ENCODE measurements at regions not wholly inside any gene's neighbourhood (a gene's known extent, or its start where the extent isn't known, plus 50 kb on each side); places are given as distances from the start of the nearest gene placed in this dataset.

DNA sequence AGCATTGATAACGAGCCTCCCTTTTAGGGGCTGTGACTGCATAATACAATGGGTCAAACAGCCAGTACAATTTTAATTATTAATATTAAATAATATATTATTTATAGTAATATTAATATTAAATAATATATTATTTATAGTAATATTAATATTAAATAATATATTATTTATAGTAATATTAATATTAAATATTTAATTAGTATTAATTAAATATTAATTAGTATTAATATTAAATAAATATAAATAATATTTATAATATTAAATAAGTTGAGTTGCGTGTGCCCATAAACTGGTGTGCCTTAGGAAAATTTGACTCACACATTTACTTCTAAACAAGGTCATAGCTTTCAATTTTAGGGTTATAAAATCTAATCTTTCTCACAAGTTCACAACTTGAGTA is 509.3 kb upstream of the RGS18 start:
- Histone ChIP-seq H3K23me2 (ENCODE audit: insufficient read length, low read depth, low read length, poor library complexity, severe bottlenecking) (no peaks in the 10 kb centered on the region), H3K18ac (ENCODE audit: insufficient read length, low read depth, low read length) (no peak overlapping the region), H4K91ac (ENCODE audit: insufficient read length, low read depth, low read length) (no peak overlapping the region), H3T11ph (ENCODE audit: low read length) (no peak overlapping the region), H4K20me1 (ENCODE audit: control insufficient read depth, insufficient read depth, insufficient read length) (no peaks in the 10 kb centered on the region), H2BK12ac (ENCODE audit: insufficient read length, low read depth, low read length) (no peak overlapping the region), H2BK5ac (ENCODE audit: insufficient read length, low read length) (no peak overlapping the region), H4K8ac (replicated peaks; ENCODE audit: insufficient read length, low read depth, low read length) (no peak overlapping the region), H2BK15ac (ENCODE audit: low read depth, low read length) (no peak overlapping the region), H2AFZ (ENCODE audit: low read length) (no peak overlapping the region), H2BK120ac (ENCODE audit: low read depth, low read length, poor library complexity, severe bottlenecking) (no peak overlapping the region), H3K9ac (ENCODE audit: extremely low read depth, insufficient read length, low read length) (no peak overlapping the region), H3K27me3 (ENCODE audit: insufficient read depth, low read length) (no peaks in the 10 kb centered on the region), H3K79me2 (ENCODE audit: insufficient read depth, low read length) (no peaks in the 10 kb centered on the region), H3K4ac (ENCODE audit: low read depth, low read length) (no peak overlapping the region), H3K4me1 (ENCODE audit: insufficient read depth, low read length) (no peaks in the 10 kb centered on the region), H3K23ac (ENCODE audit: insufficient read length, low read depth, low read length) (no peak overlapping the region), H3K56ac (ENCODE audit: insufficient read length, low read depth, low read length) (no peak overlapping the region), H3K14ac (ENCODE audit: insufficient read depth, low read length) (no peak overlapping the region), H2BK20ac (ENCODE audit: low read depth, low read length, poor library complexity, severe bottlenecking) (no peak overlapping the region), H3K79me1 (ENCODE audit: insufficient read depth, low read depth, low read length, poor library complexity, severe bottlenecking) (no peaks in the 10 kb centered on the region), H3K4me2 (ENCODE audit: insufficient read depth, insufficient read length, low read length) (no peak overlapping the region), H2AK5ac (ENCODE audit: insufficient read length, low read length) (no peak overlapping the region), H3K9me3 (ENCODE audit: control insufficient read depth, low read depth, low read length) (no peaks in the 10 kb centered on the region), H4K5ac (ENCODE audit: insufficient read length, low read depth, low read length) (no peak overlapping the region), H3K27ac (ENCODE audit: insufficient read length, low read depth, low read length) (no peak overlapping the region)
- H3K36me3 Mint-ChIP-seq (ENCODE audit: insufficient read depth in 1 of 3, low read depth in 3 of 3): no peaks in the 10 kb centered on the region
- DNase-seq: no peak
- WGBS (ENCODE audit: extremely low coverage, insufficient read length, low lambda C conversion rate): no CpG with 5 or more reads among the region's 2 CpGs
- no peaks in the 10 kb centered on the region for H3K4me1 Mint-ChIP-seq
- H3K27ac Mint-ChIP-seq: no peak overlapping the region
- no peaks in the 10 kb centered on the region for H3K9me3 Mint-ChIP-seq
- no peaks in the 10 kb centered on the region for H3K27me3 Mint-ChIP-seq (ENCODE audit: low read depth)
- TF ChIP-seq, protein P1, sequence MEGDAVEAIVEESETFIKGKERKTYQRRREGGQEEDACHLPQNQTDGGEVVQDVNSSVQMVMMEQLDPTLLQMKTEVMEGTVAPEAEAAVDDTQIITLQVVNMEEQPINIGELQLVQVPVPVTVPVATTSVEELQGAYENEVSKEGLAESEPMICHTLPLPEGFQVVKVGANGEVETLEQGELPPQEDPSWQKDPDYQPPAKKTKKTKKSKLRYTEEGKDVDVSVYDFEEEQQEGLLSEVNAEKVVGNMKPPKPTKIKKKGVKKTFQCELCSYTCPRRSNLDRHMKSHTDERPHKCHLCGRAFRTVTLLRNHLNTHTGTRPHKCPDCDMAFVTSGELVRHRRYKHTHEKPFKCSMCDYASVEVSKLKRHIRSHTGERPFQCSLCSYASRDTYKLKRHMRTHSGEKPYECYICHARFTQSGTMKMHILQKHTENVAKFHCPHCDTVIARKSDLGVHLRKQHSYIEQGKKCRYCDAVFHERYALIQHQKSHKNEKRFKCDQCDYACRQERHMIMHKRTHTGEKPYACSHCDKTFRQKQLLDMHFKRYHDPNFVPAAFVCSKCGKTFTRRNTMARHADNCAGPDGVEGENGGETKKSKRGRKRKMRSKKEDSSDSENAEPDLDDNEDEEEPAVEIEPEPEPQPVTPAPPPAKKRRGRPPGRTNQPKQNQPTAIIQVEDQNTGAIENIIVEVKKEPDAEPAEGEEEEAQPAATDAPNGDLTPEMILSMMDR (conservative IDR thresholded peaks at IDR 0.05): no peak
- no peak overlapping the region for H3K4me3 Mint-ChIP-seq
